Stimulated activated CD8-positive, alpha-beta memory T cell treated with anti-CD3 and anti-CD28 coated beads, Interleukin-15, amount 100 ng/mL, for 1 hour (primary cell): ENCODE measurements at regions not wholly inside any gene's neighbourhood (a gene's known extent, or its start where the extent isn't known, plus 50 kb on each side); places are given as distances from the start of the nearest gene placed in this dataset.
A peak's percentile ranks its signal among the peaks of the same experiment; 100 is the strongest.
"Not testable (repeated sequence)": the region's sequence is repeated elsewhere in the genome, so short reads cannot be mapped to it uniquely, and the experiment has no call there.

Experiments
- DNase-seq: peaks from one replicate; pipeline ENCODE4 v3.0.0-alpha.2; 2020; ENCODE audit warnings: low read depth

DNA sequence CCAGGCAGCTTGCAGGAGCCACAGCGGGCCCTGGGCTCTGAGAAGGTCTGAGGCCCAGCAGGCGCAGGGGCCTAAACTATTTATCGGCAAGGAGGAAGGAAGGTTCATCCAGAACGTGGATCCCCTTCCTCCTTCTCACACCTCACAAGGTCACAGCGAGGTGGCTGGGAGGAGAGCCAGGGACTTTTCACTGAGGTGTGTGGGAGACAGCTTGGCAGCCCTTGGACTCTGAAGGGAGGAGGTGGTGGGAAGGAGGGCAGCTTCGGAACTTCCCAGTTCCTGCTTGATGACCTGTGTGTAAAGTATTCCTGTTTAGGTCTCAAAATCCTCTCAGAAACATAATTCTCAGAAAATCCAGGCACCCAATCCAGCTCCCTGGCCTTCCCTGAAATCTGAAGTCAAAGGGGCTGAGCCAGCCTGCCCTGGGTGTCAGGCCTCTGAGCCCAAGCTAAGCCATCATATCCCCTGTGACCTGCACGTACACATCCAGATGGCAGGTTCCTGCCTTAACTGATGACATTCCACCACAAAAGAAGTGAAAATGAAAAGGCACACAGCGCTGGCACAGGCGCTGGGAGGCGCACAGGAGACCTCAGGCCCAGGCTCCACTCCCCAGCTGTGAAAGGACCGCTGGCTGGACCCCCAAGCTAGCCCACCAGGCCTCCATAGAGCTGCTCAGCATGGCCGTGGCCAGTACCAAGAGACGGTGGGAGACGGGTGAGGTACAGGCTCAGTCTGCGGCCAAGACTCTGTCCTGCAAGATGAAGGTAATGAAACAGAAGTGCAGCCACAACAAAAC, 269.4 kb upstream of the FRG2C start:
- DNase-seq, result not testable (repeated sequence)

DNA sequence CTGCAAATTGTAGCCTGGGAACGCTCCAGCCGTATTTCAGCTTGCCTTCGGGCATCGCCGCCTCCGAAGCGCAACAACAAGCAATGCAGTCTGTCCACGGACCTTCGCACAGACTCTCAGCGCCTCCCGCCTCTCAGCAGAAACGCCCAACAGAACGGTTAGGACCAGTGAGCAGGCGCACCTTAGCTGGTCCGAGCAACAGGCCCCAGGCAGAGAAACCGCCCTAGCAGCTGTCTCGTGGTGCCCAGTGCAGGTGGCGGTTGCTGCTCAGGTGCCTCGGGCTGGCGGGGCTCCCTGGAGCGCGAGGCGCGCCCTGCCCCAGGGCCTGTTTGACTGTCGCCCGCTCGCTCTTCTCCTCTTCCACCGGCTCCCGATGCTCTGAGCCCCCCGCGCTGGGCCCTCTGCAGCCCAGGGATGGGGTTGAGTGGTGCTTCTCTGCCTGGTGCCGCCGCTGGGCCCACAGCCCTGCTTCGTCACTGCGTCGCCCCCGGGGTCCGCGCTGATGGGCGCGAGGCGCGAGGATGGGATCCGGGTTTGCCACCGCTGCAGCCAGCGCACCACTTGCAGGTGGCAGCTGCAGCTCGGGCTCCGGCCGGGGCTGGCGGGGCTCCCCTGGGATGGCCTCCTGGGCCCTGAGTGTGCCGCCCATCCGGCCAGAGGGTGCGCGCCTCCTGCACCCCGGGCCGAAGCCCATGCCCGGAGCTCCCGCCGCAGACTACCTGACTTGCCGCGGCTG, 268.4 kb upstream of the FRG2C start:
- DNase-seq, result no peak

DNA sequence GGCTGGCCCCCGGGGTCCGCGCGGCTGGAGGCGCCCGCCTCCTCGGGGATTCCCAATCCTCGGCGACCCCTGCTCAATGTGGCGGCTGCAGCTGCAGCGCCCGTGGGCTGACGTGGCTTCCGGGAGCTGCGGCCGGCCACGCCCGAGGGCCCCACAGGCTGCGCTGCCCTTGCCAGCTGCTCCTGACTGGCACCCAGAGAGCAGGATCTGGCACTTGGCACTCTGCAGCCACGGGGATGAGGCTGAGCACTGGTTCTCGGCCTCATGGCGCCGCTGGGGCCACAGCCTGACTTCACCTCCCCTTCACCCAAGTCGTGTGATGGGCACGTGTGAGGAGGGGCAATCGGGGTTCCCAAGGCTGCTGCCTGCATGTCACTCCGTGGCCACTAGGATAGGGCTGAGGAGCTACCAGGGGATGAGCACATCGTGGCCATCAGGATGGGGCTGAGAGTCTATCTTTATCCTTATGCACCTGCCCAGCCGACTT, 267.8 kb upstream of the FRG2C start:
- no peak for DNase-seq

DNA sequence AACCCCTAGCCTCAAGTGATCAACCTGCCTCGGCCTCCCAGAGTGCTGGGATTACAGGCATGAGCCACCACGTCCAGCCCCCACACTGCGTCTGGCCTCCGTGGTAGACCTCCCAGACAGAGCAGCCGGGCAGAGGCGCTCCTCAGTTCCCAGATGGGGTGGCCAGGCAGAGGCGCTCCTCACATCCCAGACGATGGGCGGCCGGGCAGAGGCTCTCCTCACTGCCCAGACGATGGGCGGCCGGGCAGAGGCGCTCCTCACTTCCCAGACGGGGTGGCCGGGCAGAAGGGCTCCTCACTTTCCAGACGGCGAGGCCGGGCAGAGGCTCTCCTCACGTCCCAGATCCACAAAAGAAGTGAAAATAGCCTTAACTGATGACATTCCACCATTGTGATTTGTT, 266.6 kb upstream of the FRG2C start:
- not testable (repeated sequence) for DNase-seq

DNA sequence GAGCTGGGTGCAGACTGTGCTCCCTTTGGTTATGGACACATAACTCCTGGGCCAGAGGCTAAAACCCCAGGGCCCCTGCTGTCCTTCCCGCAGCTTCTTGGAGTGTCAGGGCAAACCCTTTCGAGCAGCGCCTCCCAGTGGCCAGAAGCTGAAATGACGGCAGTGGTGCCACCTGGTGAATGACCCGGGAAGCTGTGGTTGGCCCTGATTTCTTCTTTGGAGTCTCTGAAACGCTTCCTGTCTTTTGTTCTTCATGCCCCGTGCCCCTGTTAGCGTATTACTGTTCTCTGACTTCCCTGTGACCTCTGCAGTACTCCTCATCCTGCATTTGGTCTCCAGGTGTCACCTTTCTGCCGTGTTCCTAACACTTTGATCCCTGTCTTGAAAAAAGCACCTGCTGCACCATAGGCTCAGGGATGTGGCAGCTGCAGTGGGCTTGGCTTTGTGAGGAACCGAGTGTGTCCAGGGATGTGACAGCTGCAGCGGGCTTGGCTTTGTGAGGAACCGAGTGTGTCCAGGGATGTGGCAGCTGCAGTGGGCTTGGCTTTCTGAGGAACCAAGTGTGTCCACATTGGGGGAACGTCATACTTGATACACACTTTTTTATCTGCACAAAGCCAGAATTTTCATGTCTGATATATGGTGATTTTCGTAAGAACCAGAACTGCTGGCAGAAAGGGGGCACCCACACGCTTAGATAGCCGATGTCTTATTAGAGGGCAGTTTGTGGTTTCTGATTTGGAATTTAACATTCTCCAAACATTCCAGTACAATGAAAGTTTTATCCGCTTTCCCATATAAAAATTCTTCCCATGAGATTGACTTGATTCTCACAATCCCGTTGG, 241.8 kb upstream of the FRG2C start:
- not testable (repeated sequence) for DNase-seq

DNA sequence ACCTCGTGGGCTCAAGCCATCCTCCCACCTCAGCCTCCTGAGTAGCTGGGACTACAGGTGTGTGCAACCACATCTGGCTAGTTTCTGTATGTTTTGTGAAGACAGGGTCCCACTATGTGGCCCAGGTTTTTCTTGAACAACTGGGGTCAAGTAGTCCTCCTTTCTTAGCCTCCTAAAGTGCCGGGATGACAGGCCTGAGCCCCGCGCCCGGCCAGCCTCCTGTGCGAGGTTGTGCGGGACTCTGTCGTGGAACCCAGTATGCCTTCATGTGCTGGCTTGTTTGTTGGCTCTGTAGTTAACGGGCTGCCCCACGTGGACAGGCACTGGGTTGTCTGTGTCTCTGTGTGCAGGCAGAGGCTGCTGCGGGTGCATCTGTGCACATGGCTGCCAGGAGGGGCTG, 238.7 kb upstream of the FRG2C start:
- DNase-seq, result not testable (repeated sequence)

DNA sequence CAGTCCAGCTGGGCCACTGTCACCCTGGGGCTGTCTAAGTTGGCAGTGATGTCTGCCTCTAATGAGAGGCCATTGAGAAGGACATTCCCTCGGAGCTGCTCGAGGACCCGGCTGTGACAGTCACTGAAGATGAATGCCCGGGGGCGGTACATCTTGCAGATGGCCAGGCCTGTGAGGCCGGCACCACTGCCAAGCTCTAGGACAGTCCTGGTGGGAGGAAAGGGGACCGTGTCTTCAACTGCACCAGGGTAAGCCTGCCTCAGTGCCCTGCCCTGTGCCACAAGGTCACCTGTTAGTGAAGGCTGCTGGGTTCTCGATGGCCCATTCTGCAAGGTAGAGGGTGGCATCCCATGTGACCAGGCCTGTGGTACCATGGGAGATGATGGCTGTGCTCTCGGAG, 236.6 kb upstream of the FRG2C start:
- not testable (repeated sequence) for DNase-seq

DNA sequence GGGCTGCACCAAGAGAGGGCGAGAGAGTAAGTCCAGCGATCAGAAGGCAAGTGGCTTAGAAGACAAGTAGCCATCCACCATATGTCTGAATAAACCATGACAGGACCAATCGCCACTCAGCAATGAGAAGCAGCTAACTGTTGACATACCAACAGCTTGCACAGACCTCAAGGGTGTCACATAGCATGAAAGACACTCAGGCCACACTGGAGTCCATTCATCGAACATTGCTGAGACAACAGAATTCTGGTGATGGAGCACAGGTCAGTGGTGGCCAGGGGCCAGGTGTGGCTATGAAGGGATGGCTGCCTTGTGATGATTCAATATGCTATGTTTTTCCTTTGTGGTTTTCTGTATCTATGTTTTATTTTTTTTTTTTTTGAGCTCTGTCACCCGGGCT, 236.2 kb upstream of the FRG2C start:
- not testable (repeated sequence) for DNase-seq

DNA sequence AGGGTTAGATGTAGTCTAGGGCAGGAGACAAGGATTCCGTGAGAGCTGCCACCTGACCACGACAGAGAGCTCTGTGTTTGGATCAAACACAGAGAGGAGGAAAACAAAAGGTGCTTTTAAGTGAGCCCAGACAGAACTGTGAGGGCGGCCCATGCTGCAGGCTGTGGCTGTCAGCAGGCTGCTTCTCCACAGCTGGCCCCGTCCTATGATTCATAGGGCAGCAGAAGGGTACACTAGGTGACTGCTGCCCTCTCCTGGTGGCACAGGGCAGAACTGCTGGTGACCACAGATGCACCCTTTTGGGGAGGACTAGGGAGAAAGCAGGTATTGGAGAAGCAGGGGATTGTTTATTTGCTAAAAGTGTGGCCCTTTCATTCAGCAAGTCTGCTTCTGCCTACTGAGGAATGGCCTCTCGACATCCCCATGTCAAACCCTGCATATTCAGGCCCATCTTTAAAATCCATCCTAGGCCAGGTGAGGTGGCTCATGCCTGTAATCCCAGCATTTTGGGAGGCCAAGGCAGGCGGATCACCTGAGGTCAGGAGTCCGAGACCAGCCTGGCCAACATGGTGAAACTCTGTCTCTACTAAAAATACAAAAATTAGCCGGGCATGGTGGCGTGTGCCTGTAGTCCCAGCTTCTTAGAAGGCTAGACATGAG, 234.4 kb upstream of the FRG2C start:
- peak; percentile 39 for DNase-seq

DNA sequence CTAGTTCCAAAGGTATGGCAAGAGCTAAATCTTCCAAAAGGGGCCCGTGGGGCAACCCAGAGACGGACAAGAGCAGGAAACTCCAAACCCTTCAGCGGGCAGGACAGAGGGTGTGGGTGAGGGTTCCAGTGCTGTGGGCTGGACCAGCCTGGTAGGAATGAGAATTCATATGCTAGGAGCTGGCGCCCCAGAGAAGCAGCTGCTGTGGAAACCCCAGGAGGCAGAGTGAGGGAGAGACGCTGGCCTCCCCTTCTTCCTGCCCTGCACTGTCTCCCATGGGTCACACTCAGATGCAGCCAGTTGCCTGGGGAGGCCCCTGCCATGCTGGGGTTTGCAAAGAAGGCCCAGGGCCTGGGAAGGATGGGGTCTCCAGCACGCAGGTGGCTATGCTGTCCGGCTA, 233.7 kb upstream of the FRG2C start:
- DNase-seq, result not testable (repeated sequence)

DNA sequence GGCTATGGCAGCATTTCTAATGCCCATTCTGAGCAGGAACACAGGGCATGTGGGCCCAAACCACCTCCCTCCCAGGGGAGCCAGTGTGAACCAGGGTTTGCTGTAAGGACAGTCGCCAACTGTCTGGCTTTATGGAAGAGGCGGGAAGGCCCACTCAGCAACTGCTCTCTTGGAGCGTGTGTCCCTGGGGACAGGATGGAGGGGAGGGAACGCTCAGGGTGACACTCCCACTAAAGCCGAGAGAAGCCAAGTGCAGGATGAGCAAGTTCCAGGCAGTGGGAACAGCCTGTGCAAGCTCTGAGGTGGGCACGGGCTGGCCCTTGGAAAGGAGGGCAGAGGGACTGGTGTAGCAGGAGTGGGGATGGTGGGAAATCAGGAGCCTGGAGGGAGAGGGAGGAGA, 233.0 kb upstream of the FRG2C start:
- not testable (repeated sequence) for DNase-seq

DNA sequence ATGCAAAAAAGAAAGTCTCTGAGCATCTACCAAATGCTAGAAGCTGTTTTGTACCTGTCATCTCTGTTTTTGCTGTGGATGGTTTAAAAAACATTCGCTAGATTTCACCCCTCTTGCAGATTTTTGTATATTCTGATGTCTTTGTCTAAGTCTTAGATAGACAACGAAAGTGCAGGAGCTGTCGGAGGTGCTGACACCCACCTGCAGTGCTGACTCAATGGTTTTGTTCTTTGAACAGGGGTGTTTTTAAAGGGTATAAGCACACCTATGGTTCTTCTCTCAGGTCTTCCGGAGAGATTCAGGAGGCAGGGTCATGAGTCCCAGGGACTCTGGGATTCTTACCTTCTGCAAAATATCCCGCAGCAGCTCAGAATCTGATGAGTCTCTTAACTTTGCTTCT, 231.7 kb upstream of the FRG2C start:
- DNase-seq, result not testable (repeated sequence)

DNA sequence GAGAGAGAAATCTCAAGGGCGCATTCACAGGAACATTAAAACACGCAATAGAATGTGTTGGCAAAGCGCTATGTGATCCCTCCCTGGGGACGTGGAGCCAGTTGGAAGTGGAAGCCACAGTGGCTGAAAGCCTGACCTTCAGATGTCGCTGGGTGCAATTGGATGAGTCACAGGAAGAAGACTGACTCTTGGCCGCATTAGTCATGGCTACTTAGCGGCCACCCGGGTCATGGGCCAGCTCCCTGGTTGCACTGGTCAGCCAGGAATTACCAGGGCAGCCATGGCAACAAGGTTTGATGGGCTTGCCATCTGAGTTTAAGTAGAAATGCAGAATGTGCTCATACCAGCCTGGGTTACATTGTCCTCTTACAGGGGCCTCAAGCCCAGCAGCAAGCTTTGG, 231.2 kb upstream of the FRG2C start:
- DNase-seq, result not testable (repeated sequence)

DNA sequence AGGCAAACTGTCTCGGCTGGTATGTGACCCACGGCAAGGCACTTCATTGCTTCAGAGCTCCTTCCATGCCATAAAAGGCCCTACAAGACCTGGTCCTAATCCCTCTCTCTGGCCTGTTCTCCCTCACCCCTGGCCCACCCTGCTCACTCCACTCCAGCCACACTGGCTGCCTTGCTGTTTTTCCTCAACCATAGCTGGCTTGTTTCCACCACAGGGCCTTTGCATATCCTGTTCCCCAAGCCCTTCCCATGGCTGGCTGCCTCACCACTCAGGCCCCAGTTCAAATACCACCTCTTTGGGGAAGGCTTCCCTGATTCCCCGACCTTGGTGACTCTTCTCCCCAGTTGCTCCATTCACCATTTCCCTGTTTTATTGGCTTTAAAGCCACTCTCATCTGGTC, 230.8 kb upstream of the FRG2C start:
- DNase-seq, result not testable (repeated sequence)

DNA sequence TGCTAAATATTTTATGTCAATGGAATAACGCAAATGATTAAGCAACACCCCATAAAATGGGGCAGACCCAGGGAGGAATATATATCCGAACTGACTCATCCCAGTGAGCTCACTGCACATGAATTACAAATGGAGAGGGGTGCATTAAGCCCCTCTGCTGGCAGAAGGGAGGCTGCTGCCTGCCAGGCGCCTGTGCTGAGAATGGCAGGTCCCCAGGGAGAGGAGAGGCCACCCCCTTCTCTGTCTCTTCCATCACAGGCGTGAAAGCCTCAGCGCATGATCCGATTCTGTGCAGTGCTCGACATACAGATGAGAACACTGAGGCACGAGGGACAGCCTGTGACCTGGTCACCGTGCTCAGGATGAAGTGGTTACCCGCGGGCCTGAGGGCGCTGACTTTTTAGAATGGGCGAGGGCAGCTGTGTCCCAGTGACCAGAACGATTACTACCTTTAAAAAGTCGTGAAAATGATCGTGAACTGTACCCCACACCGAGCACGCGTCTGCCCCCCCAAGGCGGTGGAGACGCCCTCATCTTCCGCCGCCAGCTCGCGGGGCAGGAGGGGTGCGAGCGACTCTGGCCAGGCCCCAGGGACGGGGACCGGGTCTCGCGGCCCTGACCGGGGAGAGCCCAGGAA, 229.7 kb upstream of the FRG2C start:
- DNase-seq, result not testable (repeated sequence)

DNA sequence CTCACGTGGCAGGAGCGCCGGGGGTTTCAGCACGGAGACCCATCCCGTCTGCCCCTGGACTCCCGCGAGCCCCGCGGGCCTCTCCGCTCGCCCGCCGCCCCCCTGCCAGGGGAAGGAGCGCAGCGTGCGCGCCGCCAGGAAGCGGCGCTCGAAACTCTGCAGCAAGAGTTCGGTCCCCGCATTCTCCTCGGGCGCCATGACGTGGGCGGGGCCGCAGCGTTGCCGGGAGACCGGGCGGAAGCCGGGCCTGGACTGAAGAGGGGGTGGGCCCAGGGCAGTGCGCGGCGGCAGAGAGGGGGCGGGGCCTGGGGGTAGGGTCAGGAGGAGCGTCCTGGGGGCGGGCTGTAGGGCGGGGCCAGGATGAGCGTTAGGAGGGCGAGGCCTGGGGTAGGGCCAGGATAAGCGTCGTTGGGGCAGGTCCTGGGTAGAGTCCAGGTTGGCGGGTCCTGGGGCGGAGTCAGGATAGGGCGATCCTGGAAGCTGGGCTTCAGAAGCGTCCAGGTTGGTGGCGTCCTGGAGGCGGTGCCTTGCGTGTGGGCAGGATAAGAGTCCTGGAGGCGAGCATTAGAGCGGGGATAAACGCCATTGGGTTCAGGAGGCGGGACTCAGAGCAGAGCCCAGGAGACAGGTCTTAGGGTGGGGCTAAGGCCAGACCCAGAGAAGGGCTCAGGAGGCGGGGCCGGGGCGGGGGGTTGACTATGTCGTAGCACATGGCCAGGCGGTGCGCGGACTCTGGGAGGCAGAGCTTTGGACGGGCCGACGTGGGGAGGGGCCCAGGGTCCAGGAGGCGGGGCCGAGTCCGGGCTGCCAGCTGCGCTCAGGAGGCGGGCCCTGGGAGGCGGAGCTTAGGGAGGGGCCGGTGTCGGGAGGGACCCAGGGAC, 229.0 kb upstream of the FRG2C start:
- DNase-seq, result peak; percentile 99

DNA sequence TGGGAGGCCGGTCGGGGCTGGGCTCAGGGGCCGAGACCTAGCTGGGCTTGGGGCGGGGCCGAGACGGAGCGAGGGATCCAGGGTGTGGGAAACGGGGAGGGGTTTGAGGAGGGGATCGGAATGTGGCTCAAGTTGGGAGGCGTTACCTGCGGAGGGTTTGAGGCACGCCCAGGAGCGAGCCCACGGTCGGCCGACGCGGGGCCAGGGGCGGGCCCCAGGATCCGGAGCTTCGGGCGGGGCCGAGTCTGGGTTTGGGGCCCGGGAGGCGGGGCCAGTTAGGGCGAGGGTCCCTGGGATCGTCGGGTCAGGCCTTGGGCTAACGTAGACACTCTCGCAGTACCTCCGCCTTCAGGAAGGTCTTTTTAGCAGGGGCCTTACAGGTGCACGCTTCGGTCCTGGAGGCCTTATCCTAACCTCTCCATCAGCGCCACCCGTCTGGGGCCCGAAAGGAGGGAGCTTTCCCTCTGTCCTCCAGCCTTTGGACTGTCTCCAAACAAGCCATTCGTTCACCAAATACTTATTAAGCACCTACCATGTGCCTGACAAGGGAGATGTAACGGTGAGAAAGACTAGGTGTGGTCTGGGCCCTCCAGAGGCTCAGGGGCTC, 228.2 kb upstream of the FRG2C start:
- DNase-seq, result not testable (repeated sequence)

DNA sequence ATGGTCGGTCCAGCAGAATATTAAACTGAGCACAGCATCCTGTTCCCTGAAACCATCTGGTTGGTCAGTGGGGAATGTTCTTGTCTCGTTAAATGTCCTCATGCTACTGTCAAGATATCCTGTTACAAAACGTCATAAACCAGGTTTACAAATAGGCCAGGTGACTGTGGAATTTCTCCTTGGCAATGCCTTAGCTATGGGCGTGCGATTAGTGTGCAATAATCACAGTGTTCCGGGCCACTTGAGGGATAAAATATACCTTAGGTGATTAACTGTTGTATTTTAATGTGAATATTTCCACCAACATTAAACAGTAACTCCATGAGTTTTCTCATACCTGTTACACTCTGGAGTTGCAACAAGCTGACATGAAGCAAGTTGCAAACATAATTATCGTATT, 223.1 kb upstream of the FRG2C start:
- DNase-seq, result not testable (repeated sequence)

DNA sequence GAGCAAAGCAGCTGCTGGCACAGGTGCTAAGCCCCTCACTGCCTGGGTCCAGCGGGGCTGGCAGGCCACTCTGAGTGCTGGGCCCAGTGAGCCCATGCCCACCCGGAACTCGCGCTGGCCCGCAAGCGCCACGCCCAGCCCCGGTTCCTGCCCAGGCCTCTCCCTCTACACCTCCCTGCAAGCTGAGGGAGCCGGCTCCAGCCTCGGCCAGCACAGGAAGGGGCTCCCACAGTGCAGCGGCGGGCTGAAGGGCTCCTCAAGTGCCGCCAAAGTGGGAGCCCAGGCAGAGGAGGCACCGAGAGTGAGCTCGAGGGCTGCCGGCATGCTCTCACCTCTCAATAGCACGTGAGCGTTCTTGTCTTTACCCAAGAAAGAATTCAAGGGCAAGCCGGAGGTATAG, 219.5 kb upstream of the FRG2C start:
- not testable (repeated sequence) for DNase-seq

DNA sequence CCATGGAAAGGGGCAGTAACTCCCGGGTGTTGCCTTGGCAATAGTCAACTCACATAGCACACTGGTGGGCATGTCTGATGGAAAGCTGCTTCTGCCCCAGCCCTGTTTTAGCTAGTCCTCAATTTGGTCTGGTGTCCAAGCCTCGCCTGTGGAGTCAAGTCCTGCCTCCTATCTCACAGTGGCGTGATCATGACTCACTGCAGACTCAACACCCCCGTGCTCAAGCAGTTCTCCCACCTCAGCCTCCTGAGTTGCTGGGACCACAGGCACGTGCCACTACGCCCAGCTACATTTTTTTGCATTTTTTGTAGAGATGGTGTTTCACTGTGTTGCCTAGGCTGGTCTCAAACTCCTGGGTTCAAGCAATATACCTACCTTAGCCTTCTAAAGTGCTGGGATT, 218.9 kb upstream of the FRG2C start:
- not testable (repeated sequence) for DNase-seq
